ENCODE measurements at regions not wholly inside any gene's neighbourhood (a gene's known extent, or its start where the extent isn't known, plus 50 kb on each side); places are given as distances from the start of the nearest gene placed in this dataset.

GRCh38 chr12:127388985-127389384, 878.0 kb upstream of the TMEM132C start (continued):
- TF ChIP-seq ZNF462 (CRISPR knock-in tag; IDR thresholded peaks at IDR 0.05) (no peak), NANOG (IDR thresholded peaks at IDR 0.05; ENCODE audit: borderline replicate concordance) (no peak), POLR2AphosphoS5 (IDR thresholded peaks at IDR 0.05; ENCODE audit: low read depth) (no peak)

- H3K4me1 Mint-ChIP-seq = no peaks in the 10 kb centered on the region
- ATAC-seq (no peak), DNase-seq (ENCODE audit: low spot score) (peak; percentile 73)
- H3F3A ChIP-seq (replicated peaks; ENCODE audit: low read depth) = no peaks in the 10 kb centered on the region
- no peak overlapping the region for H3K27ac Mint-ChIP-seq
- peaks cover 40% of the 10 kb centered on the region for H3K36me3 Mint-ChIP-seq (ENCODE audit: low read depth)
- no peak for TF ChIP-seq ZNF331 (CRISPR knock-in tag; IDR thresholded peaks at IDR 0.05; ENCODE audit: low read depth)
- peak; percentile 80 for TF ChIP-seq REST (IDR thresholded peaks at IDR 0.05; ENCODE audit: unreplicated experiment)
- no peaks in the 10 kb centered on the region for H3K27me3 ChIP-seq (ENCODE audit: insufficient read depth)
- no peak overlapping the region for H3K4me3 ChIP-seq
- peaks cover 1% of the 10 kb centered on the region for H3K27me3 Mint-ChIP-seq (ENCODE audit: insufficient read depth, low read depth, poor library complexity)
- no peaks in the 10 kb centered on the region for H3K4me1 ChIP-seq (ENCODE audit: insufficient read depth)
- H3K79me2 ChIP-seq (replicated peaks; ENCODE audit: insufficient read depth) = no peaks in the 10 kb centered on the region
- H3K36me3 ChIP-seq (ENCODE audit: insufficient read depth) = no peaks in the 10 kb centered on the region
- H4K20me1 ChIP-seq (replicated peaks; ENCODE audit: insufficient read depth) = no peaks in the 10 kb centered on the region
- H3K4me2 ChIP-seq = no peak overlapping the region
- H2AFZ ChIP-seq = no peak overlapping the region
- peaks cover 100% of the 10 kb centered on the region for H3K9me3 Mint-ChIP-seq
- H3K9me2 ChIP-seq (ENCODE audit: insufficient read depth) = no peaks in the 10 kb centered on the region
- no peak overlapping the region for H3K27ac ChIP-seq (ENCODE audit: low read depth)
- H3K4me3 Mint-ChIP-seq = no peak overlapping the region
These were observed 877.0 kb upstream of the TMEM132C start for GRCh38 chr12:127389923-127390322.
